ENCODE measurements at regions not wholly inside any gene's neighbourhood (a gene's known extent, or its start where the extent isn't known, plus 50 kb on each side); places are given as distances from the start of the nearest gene placed in this dataset.

DNA sequence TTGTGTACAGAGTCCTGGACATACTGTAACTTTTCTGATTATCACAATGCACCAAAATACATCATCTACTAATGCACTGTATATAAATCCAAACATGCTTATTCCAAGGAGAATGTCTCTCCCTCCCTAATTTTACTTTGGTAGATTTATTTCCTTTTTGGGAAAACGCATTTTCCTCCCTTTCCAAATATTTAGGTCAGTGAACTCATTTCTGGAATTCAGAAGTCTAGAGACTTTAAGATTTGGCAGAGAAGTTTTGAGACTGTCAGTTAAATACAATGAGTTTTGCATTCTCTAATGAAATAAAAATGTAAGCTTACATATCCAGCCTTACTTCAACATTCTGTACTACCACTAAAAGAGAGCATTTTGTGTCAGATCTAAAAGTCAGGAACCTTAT is 165.8 kb upstream of the EDNRB start:
- no CpG with 5 or more reads among the region's 1 CpG for WGBS (ENCODE audit: insufficient coverage)
- H4K20me1 ChIP-seq (ENCODE audit: insufficient read depth, low read length), result no peaks in the 10 kb centered on the region
- H3K9ac ChIP-seq (ENCODE audit: insufficient read depth, low read length, poor library complexity, severe bottlenecking), result no peak overlapping the region
- no peak for DNase-seq
- H3K27me3 ChIP-seq (ENCODE audit: control insufficient read depth in 2 of 2, insufficient read depth in 2 of 2, low read length in 2 of 2), result no peaks in the 10 kb centered on the region
- TF ChIP-seq, protein P1, sequence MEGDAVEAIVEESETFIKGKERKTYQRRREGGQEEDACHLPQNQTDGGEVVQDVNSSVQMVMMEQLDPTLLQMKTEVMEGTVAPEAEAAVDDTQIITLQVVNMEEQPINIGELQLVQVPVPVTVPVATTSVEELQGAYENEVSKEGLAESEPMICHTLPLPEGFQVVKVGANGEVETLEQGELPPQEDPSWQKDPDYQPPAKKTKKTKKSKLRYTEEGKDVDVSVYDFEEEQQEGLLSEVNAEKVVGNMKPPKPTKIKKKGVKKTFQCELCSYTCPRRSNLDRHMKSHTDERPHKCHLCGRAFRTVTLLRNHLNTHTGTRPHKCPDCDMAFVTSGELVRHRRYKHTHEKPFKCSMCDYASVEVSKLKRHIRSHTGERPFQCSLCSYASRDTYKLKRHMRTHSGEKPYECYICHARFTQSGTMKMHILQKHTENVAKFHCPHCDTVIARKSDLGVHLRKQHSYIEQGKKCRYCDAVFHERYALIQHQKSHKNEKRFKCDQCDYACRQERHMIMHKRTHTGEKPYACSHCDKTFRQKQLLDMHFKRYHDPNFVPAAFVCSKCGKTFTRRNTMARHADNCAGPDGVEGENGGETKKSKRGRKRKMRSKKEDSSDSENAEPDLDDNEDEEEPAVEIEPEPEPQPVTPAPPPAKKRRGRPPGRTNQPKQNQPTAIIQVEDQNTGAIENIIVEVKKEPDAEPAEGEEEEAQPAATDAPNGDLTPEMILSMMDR (IDR thresholded peaks at IDR 0.05), result no peak
- no peak overlapping the region for H2AFZ ChIP-seq (ENCODE audit: insufficient read depth, low read depth, low read length, poor library complexity, severe bottlenecking)
- no peak overlapping the region for H3K4me3 Mint-ChIP-seq
- peaks cover 14% of the 10 kb centered on the region for H3K4me1 Mint-ChIP-seq
- peaks cover 0 to 6% of the 10 kb centered on the region in 2 donors for H3K36me3 Mint-ChIP-seq
- no peak overlapping the region for H3K4me3 ChIP-seq (replicated peaks in 1 of 3; ENCODE audit: low read depth in 2 of 3, low read length in 3 of 3)
- intact Hi-C loops (cut with micrococcal nuclease), result no loop called here
- no peak overlapping the region for H3K27ac ChIP-seq (ENCODE audit: low read depth in 1 of 2, low read length in 2 of 2)
- no peaks in the 10 kb centered on the region for H3K27me3 Mint-ChIP-seq (ENCODE audit: low read depth in 3 of 3)
- H3K9me3 ChIP-seq (replicated peaks in 1 of 2; ENCODE audit: control insufficient read depth in 1 of 2, insufficient read depth in 1 of 2, low read length in 2 of 2), result peaks cover 3 to 6% of the 10 kb centered on the region in 2 donors
- peaks cover 9 to 22% (median 16%) of the 10 kb centered on the region in 7 donors for H3K9me3 Mint-ChIP-seq
- no peak overlapping the region for H3K27ac Mint-ChIP-seq
- H3K4me2 ChIP-seq (replicated peaks; ENCODE audit: extremely low read depth, low read length, poor library complexity, severe bottlenecking), result no peak overlapping the region
- no peaks in the 10 kb centered on the region for H3K79me2 ChIP-seq (ENCODE audit: insufficient read depth, low read length)
- H3K36me3 ChIP-seq (replicated peaks in 1 of 2; ENCODE audit: control insufficient read depth in 1 of 2, insufficient read depth in 2 of 2, low read length in 2 of 2), result no peaks in the 10 kb centered on the region
- peaks cover 8 to 13% of the 10 kb centered on the region in 2 donors for H3K4me1 ChIP-seq (ENCODE audit: control insufficient read depth in 1 of 2, insufficient read depth in 2 of 2, low read length in 2 of 2)

DNA sequence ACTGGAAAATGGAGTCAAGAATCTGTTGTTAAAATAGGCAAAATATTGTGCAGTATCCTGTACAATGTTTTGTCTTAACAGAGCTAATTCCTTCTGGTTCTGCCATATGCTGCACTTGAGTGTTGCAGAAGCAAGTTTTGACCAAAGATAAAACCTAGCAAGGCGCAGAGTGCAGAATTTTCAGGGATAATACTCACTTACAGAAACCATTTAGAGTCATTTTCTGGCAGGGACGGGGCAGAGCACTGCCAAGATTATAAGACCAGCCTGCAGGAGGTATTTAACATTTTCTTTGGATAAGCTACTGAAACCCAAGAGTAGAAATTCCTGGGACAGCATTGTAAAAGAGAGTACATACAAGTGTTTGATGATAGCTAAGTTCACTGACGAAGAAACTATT is 159.5 kb upstream of the EDNRB start:
- TF ChIP-seq, protein P1 (IDR thresholded peaks at IDR 0.05), result no peak

More for the DNA sequence above, 159.5 kb upstream of the EDNRB start:
- H3K4me3 ChIP-seq (replicated peaks in 1 of 3; ENCODE audit: low read depth in 2 of 3, low read length in 3 of 3), result no peak overlapping the region
- no peaks in the 10 kb centered on the region for H4K20me1 ChIP-seq (ENCODE audit: insufficient read depth, low read length)
- Mint-ChIP-seq H3K27ac (no peak overlapping the region), H3K27me3 (ENCODE audit: low read depth in 3 of 3) (peaks cover 0 to 3% (median 0%) of the 10 kb centered on the region in 3 donors), H3K36me3 (peaks cover 0 to 6% of the 10 kb centered on the region in 2 donors), H3K9me3 (peaks cover 12 to 34% (median 21%) of the 10 kb centered on the region in 7 donors), H3K4me3 (no peak overlapping the region), H3K4me1 (no peaks in the 10 kb centered on the region)
- no peak overlapping the region for H3K4me2 ChIP-seq (replicated peaks; ENCODE audit: extremely low read depth, low read length, poor library complexity, severe bottlenecking)
- H3K9ac ChIP-seq (ENCODE audit: insufficient read depth, low read length, poor library complexity, severe bottlenecking), result no peak overlapping the region
- no peaks in the 10 kb centered on the region for H3K36me3 ChIP-seq (replicated peaks in 1 of 2; ENCODE audit: control insufficient read depth in 1 of 2, insufficient read depth in 2 of 2, low read length in 2 of 2)
- WGBS (ENCODE audit: insufficient coverage), result no CpG with 5 or more reads among the region's 3 CpGs
- H3K79me2 ChIP-seq (ENCODE audit: insufficient read depth, low read length), result no peaks in the 10 kb centered on the region
- no peaks in the 10 kb centered on the region for H3K27me3 ChIP-seq (ENCODE audit: control insufficient read depth in 2 of 2, insufficient read depth in 2 of 2, low read length in 2 of 2)
- H3K4me1 ChIP-seq (ENCODE audit: control insufficient read depth in 1 of 2, insufficient read depth in 2 of 2, low read length in 2 of 2), result no peaks in the 10 kb centered on the region
- no peak overlapping the region for H3K27ac ChIP-seq (ENCODE audit: low read depth in 1 of 2, low read length in 2 of 2)
- DNase-seq, result no peak
- intact Hi-C loops (cut with micrococcal nuclease), result no loop called here
- no peak overlapping the region for H2AFZ ChIP-seq (ENCODE audit: insufficient read depth, low read depth, low read length, poor library complexity, severe bottlenecking)
- H3K9me3 ChIP-seq (replicated peaks in 1 of 2; ENCODE audit: control insufficient read depth in 1 of 2, insufficient read depth in 1 of 2, low read length in 2 of 2), result peaks cover 3 to 6% of the 10 kb centered on the region in 2 donors
